ENCODE measurements at regions not wholly inside any gene's neighbourhood (a gene's known extent, or its start where the extent isn't known, plus 50 kb on each side); places are given as distances from the start of the nearest gene placed in this dataset.

- TF ChIP-seq CTCF (conservative IDR thresholded peaks at IDR 0.05) (no peak), EZH2 (IDR thresholded peaks at IDR 0.05; ENCODE audit: low read depth) (no peak)
These were observed 133.4 kb upstream of the SHB start for GRCh38 chr9:38202336-38202938.
